Ishikawa (cell line): ENCODE measurements at regions not wholly inside any gene's neighbourhood (a gene's known extent, or its start where the extent isn't known, plus 50 kb on each side); places are given as distances from the start of the nearest gene placed in this dataset.

Experiments
- CEBPB ChIP-seq: IDR thresholded peaks from 2 replicates; pipeline ENCODE4 v1.6.1; 2012
- CREB1 ChIP-seq: IDR thresholded peaks from 2 replicates; pipeline ENCODE4 v1.6.1; 2012; ENCODE audit warnings: low read depth
- EGR1 ChIP-seq: IDR thresholded peaks from 2 replicates; pipeline ENCODE4 v1.6.1; 2012
- EP300 ChIP-seq: IDR thresholded peaks from 2 replicates; pipeline ENCODE4 v1.6.1; 2012; ENCODE audit warnings: borderline replicate concordance
- FOXM1 ChIP-seq: IDR thresholded peaks from 2 replicates; pipeline ENCODE4 v1.6.1; 2012; ENCODE audit warnings: low read depth, borderline replicate concordance
- NFIC ChIP-seq: IDR thresholded peaks from 2 replicates; pipeline ENCODE4 v1.6.1; 2012
- RAD21 ChIP-seq: IDR thresholded peaks from 2 replicates; pipeline ENCODE4 v1.6.1; 2012; ENCODE audit warnings: low read depth
- TAF1 ChIP-seq: IDR thresholded peaks from 2 replicates; pipeline ENCODE4 v1.6.1; 2012; ENCODE audit warnings: low read depth, mild to moderate bottlenecking
- TCF12 ChIP-seq: IDR thresholded peaks from 2 replicates; pipeline ENCODE4 v1.6.1; 2012; ENCODE audit warnings: low read depth
- TEAD4 ChIP-seq: IDR thresholded peaks from 2 replicates; pipeline ENCODE4 v1.6.1; 2012
- YY1 ChIP-seq: IDR thresholded peaks from 2 replicates; pipeline ENCODE4 v1.6.1; 2012; ENCODE audit warnings: low read depth
- ZBTB7A ChIP-seq: IDR thresholded peaks from 2 replicates; pipeline ENCODE4 v1.6.1; 2012; ENCODE audit warnings: low read depth
- TF ChIP-seq, protein P1 (sequence below): IDR thresholded peaks from 2 replicates; pipeline ENCODE4 v1.6.1; 2012
- TF ChIP-seq, protein P2 (sequence below): IDR thresholded peaks from 2 replicates; pipeline ENCODE4 v1.6.1; 2012; ENCODE audit warnings: low read depth, mild to moderate bottlenecking
- TF ChIP-seq, protein P3 (sequence below): IDR thresholded peaks from 2 replicates; pipeline ENCODE4 v1.6.1; 2012

DNA sequence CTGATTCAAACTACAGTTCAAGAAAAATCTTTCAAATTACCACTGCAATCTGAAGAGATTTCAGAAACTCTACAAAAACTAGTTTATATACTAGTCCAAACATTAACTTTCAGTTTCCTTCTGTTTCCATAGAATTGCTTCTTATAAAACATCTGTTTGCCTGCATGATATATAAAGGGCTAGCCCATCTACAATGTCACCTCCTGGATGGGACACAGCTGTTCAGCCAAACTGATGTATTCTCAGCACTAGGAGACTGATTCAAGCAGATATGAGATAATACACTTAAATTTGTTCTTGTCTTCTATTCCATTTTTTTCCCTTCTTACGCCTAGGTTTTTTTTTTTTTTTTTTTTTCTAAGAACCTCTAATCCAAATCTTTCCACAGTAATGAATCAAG, 1569.7 kb upstream of the IGFBP7 start:
- TF ChIP-seq, protein P1, sequence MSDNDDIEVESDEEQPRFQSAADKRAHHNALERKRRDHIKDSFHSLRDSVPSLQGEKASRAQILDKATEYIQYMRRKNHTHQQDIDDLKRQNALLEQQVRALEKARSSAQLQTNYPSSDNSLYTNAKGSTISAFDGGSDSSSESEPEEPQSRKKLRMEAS = no peak
- no peak for TF ChIP-seq NFIC
- TF ChIP-seq EGR1 = no peak
- no peak for TF ChIP-seq CEBPB
- no peak for TF ChIP-seq TAF1
- TF ChIP-seq, protein P2, sequence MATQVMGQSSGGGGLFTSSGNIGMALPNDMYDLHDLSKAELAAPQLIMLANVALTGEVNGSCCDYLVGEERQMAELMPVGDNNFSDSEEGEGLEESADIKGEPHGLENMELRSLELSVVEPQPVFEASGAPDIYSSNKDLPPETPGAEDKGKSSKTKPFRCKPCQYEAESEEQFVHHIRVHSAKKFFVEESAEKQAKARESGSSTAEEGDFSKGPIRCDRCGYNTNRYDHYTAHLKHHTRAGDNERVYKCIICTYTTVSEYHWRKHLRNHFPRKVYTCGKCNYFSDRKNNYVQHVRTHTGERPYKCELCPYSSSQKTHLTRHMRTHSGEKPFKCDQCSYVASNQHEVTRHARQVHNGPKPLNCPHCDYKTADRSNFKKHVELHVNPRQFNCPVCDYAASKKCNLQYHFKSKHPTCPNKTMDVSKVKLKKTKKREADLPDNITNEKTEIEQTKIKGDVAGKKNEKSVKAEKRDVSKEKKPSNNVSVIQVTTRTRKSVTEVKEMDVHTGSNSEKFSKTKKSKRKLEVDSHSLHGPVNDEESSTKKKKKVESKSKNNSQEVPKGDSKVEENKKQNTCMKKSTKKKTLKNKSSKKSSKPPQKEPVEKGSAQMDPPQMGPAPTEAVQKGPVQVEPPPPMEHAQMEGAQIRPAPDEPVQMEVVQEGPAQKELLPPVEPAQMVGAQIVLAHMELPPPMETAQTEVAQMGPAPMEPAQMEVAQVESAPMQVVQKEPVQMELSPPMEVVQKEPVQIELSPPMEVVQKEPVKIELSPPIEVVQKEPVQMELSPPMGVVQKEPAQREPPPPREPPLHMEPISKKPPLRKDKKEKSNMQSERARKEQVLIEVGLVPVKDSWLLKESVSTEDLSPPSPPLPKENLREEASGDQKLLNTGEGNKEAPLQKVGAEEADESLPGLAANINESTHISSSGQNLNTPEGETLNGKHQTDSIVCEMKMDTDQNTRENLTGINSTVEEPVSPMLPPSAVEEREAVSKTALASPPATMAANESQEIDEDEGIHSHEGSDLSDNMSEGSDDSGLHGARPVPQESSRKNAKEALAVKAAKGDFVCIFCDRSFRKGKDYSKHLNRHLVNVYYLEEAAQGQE = no peak
- TF ChIP-seq CREB1 = no peak
- TF ChIP-seq FOXM1 = no peak
- TF ChIP-seq RAD21 = no peak
- no peak for TF ChIP-seq ZBTB7A
- no peak for TF ChIP-seq TCF12
- TF ChIP-seq, protein P3, sequence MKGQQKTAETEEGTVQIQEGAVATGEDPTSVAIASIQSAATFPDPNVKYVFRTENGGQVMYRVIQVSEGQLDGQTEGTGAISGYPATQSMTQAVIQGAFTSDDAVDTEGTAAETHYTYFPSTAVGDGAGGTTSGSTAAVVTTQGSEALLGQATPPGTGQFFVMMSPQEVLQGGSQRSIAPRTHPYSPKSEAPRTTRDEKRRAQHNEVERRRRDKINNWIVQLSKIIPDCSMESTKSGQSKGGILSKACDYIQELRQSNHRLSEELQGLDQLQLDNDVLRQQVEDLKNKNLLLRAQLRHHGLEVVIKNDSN = no peak
- no peak for TF ChIP-seq TEAD4
- TF ChIP-seq YY1 = no peak
- TF ChIP-seq EP300 = no peak

DNA sequence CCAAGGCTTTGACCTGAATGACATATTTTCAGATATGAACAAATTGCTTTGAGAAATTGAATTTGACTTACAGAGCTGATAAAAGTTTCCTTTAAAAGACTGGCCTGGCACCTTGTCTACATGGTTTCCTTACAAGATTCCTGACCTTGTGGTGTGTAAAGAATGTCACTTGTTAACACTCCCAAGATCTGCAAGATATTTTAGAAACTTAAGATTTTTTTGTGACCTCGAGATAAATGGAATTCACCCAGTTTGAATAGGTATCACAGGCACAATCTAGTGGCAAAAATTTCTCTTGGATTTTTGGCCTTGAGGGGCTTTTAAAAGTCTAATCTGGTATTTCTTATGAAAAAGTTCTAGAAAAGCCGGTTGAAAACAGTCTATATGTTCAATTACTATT, 1568.9 kb upstream of the IGFBP7 start:
- no peak for TF ChIP-seq ZBTB7A
- no peak for TF ChIP-seq TEAD4
- no peak for TF ChIP-seq TCF12
- TF ChIP-seq, protein P1 = no peak
- no peak for TF ChIP-seq NFIC
- TF ChIP-seq RAD21 = no peak
- TF ChIP-seq, protein P3 = no peak
- TF ChIP-seq CEBPB = no peak
- TF ChIP-seq TAF1 = no peak
- no peak for TF ChIP-seq FOXM1
- TF ChIP-seq YY1 = no peak
- TF ChIP-seq EP300 = no peak
- no peak for TF ChIP-seq EGR1
- TF ChIP-seq, protein P2 = no peak

DNA sequence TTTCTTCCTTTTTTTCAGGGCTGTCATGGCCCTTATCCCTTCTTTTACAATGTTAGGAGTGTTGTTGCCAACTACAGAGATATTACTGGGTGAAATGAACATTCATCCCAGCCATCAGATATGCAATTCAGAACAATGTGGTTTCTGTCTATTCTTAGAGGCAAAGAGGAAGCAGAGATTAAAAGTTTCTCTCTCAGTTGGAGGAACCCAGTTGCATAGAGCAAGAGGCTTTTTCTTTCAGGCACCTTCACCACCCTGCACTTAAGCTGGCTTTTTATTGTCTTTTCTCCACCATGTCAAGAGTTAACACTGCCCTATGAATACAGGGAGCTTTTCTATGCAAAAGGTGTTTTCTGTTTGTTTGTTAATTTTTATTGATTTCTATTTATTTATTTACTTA, 1559.6 kb upstream of the IGFBP7 start:
- TF ChIP-seq YY1 = no peak
- TF ChIP-seq TCF12 = no peak
- TF ChIP-seq FOXM1 = no peak
- TF ChIP-seq TEAD4 = no peak
- no peak for TF ChIP-seq CREB1
- no peak for TF ChIP-seq EP300
- TF ChIP-seq, protein P1 = no peak
- no peak for TF ChIP-seq TAF1
- no peak for TF ChIP-seq CEBPB
- no peak for TF ChIP-seq NFIC
- TF ChIP-seq EGR1 = no peak
- TF ChIP-seq, protein P2 = no peak

DNA sequence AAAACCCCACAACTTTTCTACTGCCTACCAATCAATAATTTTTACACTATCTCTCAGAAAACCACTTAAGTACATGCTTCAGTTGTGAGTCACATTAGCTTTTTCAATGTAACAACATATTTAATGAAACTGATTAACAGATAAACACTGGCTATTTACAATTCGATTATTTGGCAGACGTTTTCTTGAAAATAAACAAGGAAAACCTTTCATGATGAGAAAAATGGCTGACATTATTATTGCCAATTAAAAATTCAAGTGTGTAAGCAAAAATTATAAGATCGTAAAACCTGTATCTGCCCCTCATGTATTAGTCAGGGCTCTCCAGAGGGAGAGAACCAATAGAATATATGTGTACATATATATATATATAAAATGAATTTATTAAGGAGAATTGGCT, 1555.5 kb upstream of the IGFBP7 start:
- TF ChIP-seq YY1 (no peak), EGR1 (no peak), TEAD4 (no peak), ZBTB7A (no peak), NFIC (no peak), FOXM1 (no peak), EP300 (no peak), CREB1 (no peak), TAF1 (no peak), RAD21 (no peak), CEBPB (no peak), TCF12 (no peak)
- TF ChIP-seq, protein P3 = no peak
- TF ChIP-seq, protein P1 = no peak
- TF ChIP-seq, protein P2 = no peak
